HEK293 (cell line): ENCODE measurements at regions not wholly inside any gene's neighbourhood (a gene's known extent, or its start where the extent isn't known, plus 50 kb on each side); places are given as distances from the start of the nearest gene placed in this dataset.

Experiments
- CTCF ChIA-PET: fragments of 350-600 bp; formaldehyde crosslinking; extraction: SDS; loops from one replicate; lab custom pipeline; 2021; ENCODE audit warnings: antibody characterized with exemption; lab: Yijun Ruan, JAX
- POLR2A ChIA-PET: fragments of 300-600 bp; formaldehyde crosslinking; extraction: SDS; loops from one replicate; lab custom pipeline; 2020; ENCODE audit warnings: antibody characterized with exemption, inconsistent platforms; lab: Yijun Ruan, JAX
- H3K27ac ChIP-seq: fragments of 200-500 bp; sonication (Bioruptor generic); 2 replicates; pipeline ENCODE4 v1.5.1; 2014; ENCODE audit warnings: low read depth, low read length, control low read depth, inconsistent platforms; ENCODE audit errors: extremely low read depth
- H3K36me3 ChIP-seq, 2 experiments: fragments of 200-500 bp in 1 of 2; sonication (Bioruptor generic) in 1 of 2; 1 replicate in 1 of 2; 2 replicates in 1 of 2; pipeline ENCODE4 v1.5.1; 2014 to 2017; ENCODE audit warnings: inconsistent platforms in 2 of 2, low read length in 2 of 2; ENCODE audit not compliant: control insufficient read depth in 2 of 2, insufficient read depth in 1 of 2
- H3K4me1 ChIP-seq: fragments of 200-500 bp; sonication (Bioruptor generic); 2 replicates; pipeline ENCODE4 v1.5.1; 2014; ENCODE audit warnings: mild to moderate bottlenecking, low read length, inconsistent platforms; ENCODE audit not compliant: control insufficient read depth, insufficient read depth
- H3K4me3 ChIP-seq: 2 replicates; pipeline ENCODE4 v1.5.1; 2011; ENCODE audit warnings: low read depth, mild to moderate bottlenecking, control low read depth, low read length, moderate library complexity
- H3K9me3 ChIP-seq: fragments of 200-500 bp; sonication (Bioruptor generic); 2 replicates; pipeline ENCODE4 v1.5.1; 2014; ENCODE audit warnings: low read depth, low read length, inconsistent platforms; ENCODE audit not compliant: control insufficient read depth, insufficient read depth
- GLIS2 ChIP-seq: fragments of 450-650 bp; formaldehyde crosslinking; IDR thresholded peaks from 2 replicates; pipeline ENCODE4 v1.5.1; 2016; ENCODE audit warnings: missing biosample characterization, missing genetic modification characterization
- IKZF3 ChIP-seq: fragments of 450-650 bp; IDR thresholded peaks from 2 replicates; pipeline ENCODE4 v1.5.0; 2018; ENCODE audit warnings: missing biosample characterization, mild to moderate bottlenecking, missing genetic modification characterization, moderate library complexity
- PRDM4 ChIP-seq: fragments of 450-650 bp; formaldehyde crosslinking; IDR thresholded peaks from 2 replicates; pipeline ENCODE4 v1.5.1; 2017; ENCODE audit warnings: missing biosample characterization, missing genetic modification characterization
- YY2 ChIP-seq: fragments of 450-650 bp; formaldehyde crosslinking; IDR thresholded peaks from 2 replicates; pipeline ENCODE4 v1.5.1; 2016; ENCODE audit warnings: missing biosample characterization, missing genetic modification characterization
- ZIC2 ChIP-seq: fragments of 450-650 bp; formaldehyde crosslinking; IDR thresholded peaks from 2 replicates; pipeline ENCODE4 v1.5.1; 2016; ENCODE audit warnings: missing biosample characterization, missing genetic modification characterization
- ZNF169 ChIP-seq: fragments of 450-650 bp; formaldehyde crosslinking; IDR thresholded peaks from 2 replicates; pipeline ENCODE4 v1.5.1; 2016; ENCODE audit warnings: missing biosample characterization, missing genetic modification characterization
- ZNF174 ChIP-seq: fragments of 450-650 bp; formaldehyde crosslinking; IDR thresholded peaks from 2 replicates; pipeline ENCODE4 v1.5.0; 2017; ENCODE audit warnings: missing biosample characterization, mild to moderate bottlenecking, missing genetic modification characterization
- ZNF324 ChIP-seq: fragments of 450-650 bp; formaldehyde crosslinking; IDR thresholded peaks from 2 replicates; pipeline ENCODE4 v1.5.1; 2016; ENCODE audit warnings: missing biosample characterization, missing genetic modification characterization
- ZNF341 ChIP-seq: fragments of 450-650 bp; formaldehyde crosslinking; IDR thresholded peaks from 2 replicates; pipeline ENCODE4; 2016; ENCODE audit warnings: low read depth, missing biosample characterization, missing genetic modification characterization
- ZNF354C ChIP-seq: fragments of 450-650 bp; formaldehyde crosslinking; IDR thresholded peaks from 2 replicates; pipeline ENCODE4 v1.5.1; 2016; ENCODE audit warnings: missing biosample characterization, missing genetic modification characterization, low read depth, borderline replicate concordance
- ZNF488 ChIP-seq: fragments of 450-650 bp; formaldehyde crosslinking; IDR thresholded peaks from 2 replicates; pipeline ENCODE4 v1.5.1; 2016; ENCODE audit warnings: missing biosample characterization, missing genetic modification characterization
- ZNF626 ChIP-seq: fragments of 450-650 bp; sonication (Bioruptor Pico); formaldehyde crosslinking; IDR thresholded peaks from 2 replicates; pipeline ENCODE4 v1.5.1; 2018; ENCODE audit warnings: missing biosample characterization, missing genetic modification characterization, inconsistent platforms
- ZNF660 ChIP-seq: fragments of 450-650 bp; IDR thresholded peaks from 2 replicates; pipeline ENCODE4 v1.5.1; 2018; ENCODE audit warnings: missing biosample characterization, mild to moderate bottlenecking, missing genetic modification characterization
- TF ChIP-seq, protein P1 (sequence below): fragments of 450-650 bp; formaldehyde crosslinking; IDR thresholded peaks from 2 replicates; pipeline ENCODE4 v1.5.1; 2016; ENCODE audit warnings: missing biosample characterization, missing genetic modification characterization, borderline replicate concordance
- TF ChIP-seq, protein P2 (sequence below): fragments of 450-650 bp; formaldehyde crosslinking; IDR thresholded peaks from 2 replicates; pipeline ENCODE4 v1.5.1; 2017; ENCODE audit warnings: missing biosample characterization, missing genetic modification characterization
- TF ChIP-seq, protein P3 (sequence below): fragments of 450-650 bp; formaldehyde crosslinking; optimal IDR thresholded peaks from 2 replicates; pipeline ENCODE3; 2016; ENCODE audit warnings: missing biosample characterization, mild to moderate bottlenecking, missing genetic modification characterization
- TF ChIP-seq, protein P4 (sequence below): fragments of 450-650 bp; formaldehyde crosslinking; IDR thresholded peaks from 2 replicates; pipeline ENCODE4 v1.5.1; 2016; ENCODE audit warnings: missing biosample characterization, missing genetic modification characterization

DNA sequence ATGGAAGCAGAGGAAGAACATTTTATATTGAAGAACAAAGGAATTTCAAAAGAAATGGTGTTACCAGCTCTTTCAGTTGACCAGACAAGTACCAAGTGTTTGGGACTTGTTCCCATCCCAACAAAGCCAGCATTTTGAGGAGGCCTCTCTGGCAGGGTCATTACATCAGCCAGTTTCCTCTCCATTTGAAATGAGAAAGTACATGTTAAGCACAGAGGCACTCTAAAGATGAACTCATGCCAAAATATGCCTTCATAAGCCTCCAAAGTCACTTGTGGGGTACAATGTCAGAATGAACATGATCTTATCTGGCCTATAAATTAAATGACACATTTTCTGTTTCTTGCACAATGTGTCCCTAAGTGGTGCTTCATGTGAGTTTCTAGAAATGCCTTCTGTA is 223.9 kb downstream of the PRL start (continued):
- TF ChIP-seq, protein P1, sequence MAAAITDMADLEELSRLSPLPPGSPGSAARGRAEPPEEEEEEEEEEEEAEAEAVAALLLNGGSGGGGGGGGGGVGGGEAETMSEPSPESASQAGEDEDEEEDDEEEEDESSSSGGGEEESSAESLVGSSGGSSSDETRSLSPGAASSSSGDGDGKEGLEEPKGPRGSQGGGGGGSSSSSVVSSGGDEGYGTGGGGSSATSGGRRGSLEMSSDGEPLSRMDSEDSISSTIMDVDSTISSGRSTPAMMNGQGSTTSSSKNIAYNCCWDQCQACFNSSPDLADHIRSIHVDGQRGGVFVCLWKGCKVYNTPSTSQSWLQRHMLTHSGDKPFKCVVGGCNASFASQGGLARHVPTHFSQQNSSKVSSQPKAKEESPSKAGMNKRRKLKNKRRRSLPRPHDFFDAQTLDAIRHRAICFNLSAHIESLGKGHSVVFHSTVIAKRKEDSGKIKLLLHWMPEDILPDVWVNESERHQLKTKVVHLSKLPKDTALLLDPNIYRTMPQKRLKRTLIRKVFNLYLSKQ (tag by site-specific recombination) = no peak
- TF ChIP-seq ZNF174 (no peak), YY2 (tag by site-specific recombination) (0 out of 2 replicates have a peak, but pooled peaks have one; percentile 22), PRDM4 (tag by site-specific recombination) (peak; percentile 85), GLIS2 (tag by site-specific recombination) (no peak)

DNA sequence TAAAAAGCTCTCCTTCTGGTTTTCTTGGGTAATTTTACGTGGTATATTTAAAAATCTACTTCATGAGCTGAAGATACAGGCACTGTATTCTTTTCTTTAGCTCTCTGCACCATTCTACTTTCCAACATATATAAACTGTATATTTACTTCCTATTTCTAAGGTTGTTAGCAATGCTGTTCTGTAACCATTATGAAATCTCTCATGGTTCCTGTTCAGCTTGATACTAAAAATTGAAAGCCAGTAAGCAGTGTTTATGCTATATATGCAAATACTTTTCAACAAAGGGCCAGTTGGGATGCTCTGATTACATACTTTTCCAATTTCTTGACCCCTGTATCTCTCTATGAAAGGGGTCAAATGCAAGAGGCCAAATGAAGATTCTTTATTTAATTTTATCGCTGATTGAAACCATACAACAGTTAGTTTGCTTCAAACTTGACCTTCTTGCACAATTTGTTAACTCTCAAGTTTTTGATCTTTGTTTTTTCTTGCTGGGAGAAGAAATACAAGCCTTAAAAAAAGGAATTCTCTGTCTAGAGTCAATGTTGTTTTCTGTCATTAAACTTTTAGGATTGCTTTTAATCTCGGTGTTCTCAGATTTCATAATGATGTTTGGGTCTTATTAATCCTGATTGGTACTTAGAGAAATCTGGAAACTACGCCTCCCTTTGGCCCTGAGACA is 223.2 kb downstream of the PRL start:
- CTCF ChIA-PET = interaction anchor here (0.6 kb wide), 1 partner anchor 20 kb away, joined by 4 read pairs; no protein-coding TSS in a partner anchor
- Histone ChIP-seq H3K36me3 (no peaks in the 10 kb centered on the region), H3K4me1 (no peaks in the 10 kb centered on the region), H3K4me3 (no peak overlapping the region), H3K27ac (no peak overlapping the region), H3K9me3 (no peaks in the 10 kb centered on the region)
- POLR2A ChIA-PET = interaction anchor here (0.6 kb wide), 1 partner anchor 323 kb away, joined by 4 read pairs; no protein-coding TSS in a partner anchor
- TF ChIP-seq ZNF169 (tag by site-specific recombination) (no peak), ZNF626 (tag by site-specific recombination) (no peak), ZNF354C (tag by site-specific recombination) (no peak), ZNF341 (tag by site-specific recombination) (no peak), ZIC2 (tag by site-specific recombination) (no peak), ZNF324 (tag by site-specific recombination) (no peak), ZNF660 (tag by site-specific recombination) (no peak), ZNF488 (tag by site-specific recombination) (no peak), IKZF3 (tag by site-specific recombination) (no peak)
- TF ChIP-seq, protein P2, sequence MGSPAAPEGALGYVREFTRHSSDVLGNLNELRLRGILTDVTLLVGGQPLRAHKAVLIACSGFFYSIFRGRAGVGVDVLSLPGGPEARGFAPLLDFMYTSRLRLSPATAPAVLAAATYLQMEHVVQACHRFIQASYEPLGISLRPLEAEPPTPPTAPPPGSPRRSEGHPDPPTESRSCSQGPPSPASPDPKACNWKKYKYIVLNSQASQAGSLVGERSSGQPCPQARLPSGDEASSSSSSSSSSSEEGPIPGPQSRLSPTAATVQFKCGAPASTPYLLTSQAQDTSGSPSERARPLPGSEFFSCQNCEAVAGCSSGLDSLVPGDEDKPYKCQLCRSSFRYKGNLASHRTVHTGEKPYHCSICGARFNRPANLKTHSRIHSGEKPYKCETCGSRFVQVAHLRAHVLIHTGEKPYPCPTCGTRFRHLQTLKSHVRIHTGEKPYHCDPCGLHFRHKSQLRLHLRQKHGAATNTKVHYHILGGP (tag by site-specific recombination) = no peak
- TF ChIP-seq, protein P3, sequence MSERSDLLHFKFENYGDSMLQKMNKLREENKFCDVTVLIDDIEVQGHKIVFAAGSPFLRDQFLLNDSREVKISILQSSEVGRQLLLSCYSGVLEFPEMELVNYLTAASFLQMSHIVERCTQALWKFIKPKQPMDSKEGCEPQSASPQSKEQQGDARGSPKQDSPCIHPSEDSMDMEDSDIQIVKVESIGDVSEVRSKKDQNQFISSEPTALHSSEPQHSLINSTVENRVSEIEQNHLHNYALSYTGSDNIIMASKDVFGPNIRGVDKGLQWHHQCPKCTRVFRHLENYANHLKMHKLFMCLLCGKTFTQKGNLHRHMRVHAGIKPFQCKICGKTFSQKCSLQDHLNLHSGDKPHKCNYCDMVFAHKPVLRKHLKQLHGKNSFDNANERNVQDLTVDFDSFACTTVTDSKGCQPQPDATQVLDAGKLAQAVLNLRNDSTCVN (tag by site-specific recombination) = no peak
- TF ChIP-seq, protein P4, sequence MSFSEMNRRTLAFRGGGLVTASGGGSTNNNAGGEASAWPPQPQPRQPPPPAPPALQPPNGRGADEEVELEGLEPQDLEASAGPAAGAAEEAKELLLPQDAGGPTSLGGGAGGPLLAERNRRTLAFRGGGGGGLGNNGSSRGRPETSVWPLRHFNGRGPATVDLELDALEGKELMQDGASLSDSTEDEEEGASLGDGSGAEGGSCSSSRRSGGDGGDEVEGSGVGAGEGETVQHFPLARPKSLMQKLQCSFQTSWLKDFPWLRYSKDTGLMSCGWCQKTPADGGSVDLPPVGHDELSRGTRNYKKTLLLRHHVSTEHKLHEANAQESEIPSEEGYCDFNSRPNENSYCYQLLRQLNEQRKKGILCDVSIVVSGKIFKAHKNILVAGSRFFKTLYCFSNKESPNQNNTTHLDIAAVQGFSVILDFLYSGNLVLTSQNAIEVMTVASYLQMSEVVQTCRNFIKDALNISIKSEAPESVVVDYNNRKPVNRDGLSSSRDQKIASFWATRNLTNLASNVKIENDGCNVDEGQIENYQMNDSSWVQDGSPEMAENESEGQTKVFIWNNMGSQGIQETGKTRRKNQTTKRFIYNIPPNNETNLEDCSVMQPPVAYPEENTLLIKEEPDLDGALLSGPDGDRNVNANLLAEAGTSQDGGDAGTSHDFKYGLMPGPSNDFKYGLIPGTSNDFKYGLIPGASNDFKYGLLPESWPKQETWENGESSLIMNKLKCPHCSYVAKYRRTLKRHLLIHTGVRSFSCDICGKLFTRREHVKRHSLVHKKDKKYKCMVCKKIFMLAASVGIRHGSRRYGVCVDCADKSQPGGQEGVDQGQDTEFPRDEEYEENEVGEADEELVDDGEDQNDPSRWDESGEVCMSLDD (tag by site-specific recombination) = no peak
